Liver (tissue), 3 donors: ENCODE measurements at regions not wholly inside any gene's neighbourhood (a gene's known extent, or its start where the extent isn't known, plus 50 kb on each side); places are given as distances from the start of the nearest gene placed in this dataset.
"Not testable (repeated sequence)": the region's sequence is repeated elsewhere in the genome, so short reads cannot be mapped to it uniquely, and the experiment has no call there.

Source experiments
- EGR1 ChIP-seq, 2 donors: IDR thresholded peaks; 2 replicates each; pipeline ENCODE4 v1.6.1; 2016 to 2018; ENCODE audit warnings: antibody characterized with exemption in 2 of 2, low read depth in 2 of 2
- FOXA2 ChIP-seq: IDR thresholded peaks from 2 replicates; pipeline ENCODE4 v1.6.1; 2016; ENCODE audit warnings: antibody characterized with exemption
- GABPA ChIP-seq, 2 donors: IDR thresholded peaks in 1 of 2; conservative IDR thresholded peaks in 1 of 2; 2 replicates each; pipeline ENCODE4 v1.6.1; 2016; ENCODE audit warnings: antibody characterized with exemption in 2 of 2, mild to moderate bottlenecking in 1 of 2, moderate library complexity in 1 of 2
- JUND ChIP-seq, 2 donors: IDR thresholded peaks; 2 replicates each; pipeline ENCODE4 v1.6.1; 2016; ENCODE audit warnings: antibody characterized with exemption in 2 of 2
- RAD21 ChIP-seq, 2 donors: IDR thresholded peaks; 2 replicates each; pipeline ENCODE4 v1.6.1; 2016; ENCODE audit warnings: antibody characterized with exemption in 2 of 2, mild to moderate bottlenecking in 2 of 2
- REST ChIP-seq: IDR thresholded peaks from 2 replicates; pipeline ENCODE4 v1.6.1; 2016; ENCODE audit warnings: antibody characterized with exemption, mild to moderate bottlenecking
- SP1 ChIP-seq: IDR thresholded peaks from 2 replicates; pipeline ENCODE4 v1.6.1; 2018; ENCODE audit warnings: antibody characterized with exemption, mild to moderate bottlenecking
- TAF1 ChIP-seq: conservative IDR thresholded peaks from 2 replicates; pipeline ENCODE4 v1.6.1; 2016; ENCODE audit warnings: antibody characterized with exemption, mild to moderate bottlenecking
- YY1 ChIP-seq: IDR thresholded peaks from 2 replicates; pipeline ENCODE4 v1.6.1; 2016; ENCODE audit warnings: antibody characterized with exemption, mild to moderate bottlenecking
- TF ChIP-seq, protein P1 (sequence below): fragments of 150-350 bp; IDR thresholded peaks from 2 replicates; pipeline ENCODE4 v1.5.1; 2017; ENCODE audit warnings: improper control_type of control experiment, low read depth, low read length; ENCODE audit not compliant: missing input control
- TF ChIP-seq, protein P2 (sequence below): IDR thresholded peaks from 2 replicates; pipeline ENCODE4 v1.6.1; 2016; ENCODE audit warnings: antibody characterized with exemption
- TF ChIP-seq, protein P3 (sequence below): IDR thresholded peaks from 2 replicates; pipeline ENCODE4 v1.6.1; 2016; ENCODE audit warnings: antibody characterized with exemption
- donor health status: healthy.
- donor health status: healthy.

DNA sequence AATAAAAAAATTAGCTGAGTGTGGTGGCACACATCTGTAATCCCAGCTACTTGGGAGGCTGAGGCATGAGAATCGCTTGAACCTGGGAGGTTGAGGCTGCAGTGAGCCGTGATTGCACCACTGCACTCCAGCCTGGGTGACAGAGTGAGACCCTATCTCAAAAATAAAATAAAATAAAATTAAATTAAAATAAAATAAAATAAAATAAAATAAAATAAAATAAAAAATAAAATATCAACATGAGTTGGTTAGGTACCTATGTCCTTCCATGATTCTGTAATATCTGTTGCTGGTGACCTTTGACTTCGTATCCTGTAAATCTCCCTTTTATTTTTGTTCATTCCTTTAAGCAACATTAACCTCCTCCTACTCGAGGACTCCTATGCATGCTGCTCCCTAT is 59.6 kb downstream of the TANC2 start:
- TF ChIP-seq YY1; RAD21 (IDR thresholded peaks at IDR 0.05); REST; TAF1; EGR1 (IDR thresholded peaks at IDR 0.05; ENCODE audit: low read depth in 2 of 2); SP1; GABPA (IDR thresholded peaks at IDR 0.05 in 1 of 2, conservative IDR thresholded peaks at IDR 0.05 in 1 of 2); FOXA2; JUND (IDR thresholded peaks at IDR 0.05): not testable (repeated sequence)
- TF ChIP-seq, protein P1, sequence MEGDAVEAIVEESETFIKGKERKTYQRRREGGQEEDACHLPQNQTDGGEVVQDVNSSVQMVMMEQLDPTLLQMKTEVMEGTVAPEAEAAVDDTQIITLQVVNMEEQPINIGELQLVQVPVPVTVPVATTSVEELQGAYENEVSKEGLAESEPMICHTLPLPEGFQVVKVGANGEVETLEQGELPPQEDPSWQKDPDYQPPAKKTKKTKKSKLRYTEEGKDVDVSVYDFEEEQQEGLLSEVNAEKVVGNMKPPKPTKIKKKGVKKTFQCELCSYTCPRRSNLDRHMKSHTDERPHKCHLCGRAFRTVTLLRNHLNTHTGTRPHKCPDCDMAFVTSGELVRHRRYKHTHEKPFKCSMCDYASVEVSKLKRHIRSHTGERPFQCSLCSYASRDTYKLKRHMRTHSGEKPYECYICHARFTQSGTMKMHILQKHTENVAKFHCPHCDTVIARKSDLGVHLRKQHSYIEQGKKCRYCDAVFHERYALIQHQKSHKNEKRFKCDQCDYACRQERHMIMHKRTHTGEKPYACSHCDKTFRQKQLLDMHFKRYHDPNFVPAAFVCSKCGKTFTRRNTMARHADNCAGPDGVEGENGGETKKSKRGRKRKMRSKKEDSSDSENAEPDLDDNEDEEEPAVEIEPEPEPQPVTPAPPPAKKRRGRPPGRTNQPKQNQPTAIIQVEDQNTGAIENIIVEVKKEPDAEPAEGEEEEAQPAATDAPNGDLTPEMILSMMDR, result not testable (repeated sequence)
- TF ChIP-seq, protein P2, sequence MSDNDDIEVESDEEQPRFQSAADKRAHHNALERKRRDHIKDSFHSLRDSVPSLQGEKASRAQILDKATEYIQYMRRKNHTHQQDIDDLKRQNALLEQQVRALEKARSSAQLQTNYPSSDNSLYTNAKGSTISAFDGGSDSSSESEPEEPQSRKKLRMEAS, result not testable (repeated sequence)
- TF ChIP-seq, protein P3, sequence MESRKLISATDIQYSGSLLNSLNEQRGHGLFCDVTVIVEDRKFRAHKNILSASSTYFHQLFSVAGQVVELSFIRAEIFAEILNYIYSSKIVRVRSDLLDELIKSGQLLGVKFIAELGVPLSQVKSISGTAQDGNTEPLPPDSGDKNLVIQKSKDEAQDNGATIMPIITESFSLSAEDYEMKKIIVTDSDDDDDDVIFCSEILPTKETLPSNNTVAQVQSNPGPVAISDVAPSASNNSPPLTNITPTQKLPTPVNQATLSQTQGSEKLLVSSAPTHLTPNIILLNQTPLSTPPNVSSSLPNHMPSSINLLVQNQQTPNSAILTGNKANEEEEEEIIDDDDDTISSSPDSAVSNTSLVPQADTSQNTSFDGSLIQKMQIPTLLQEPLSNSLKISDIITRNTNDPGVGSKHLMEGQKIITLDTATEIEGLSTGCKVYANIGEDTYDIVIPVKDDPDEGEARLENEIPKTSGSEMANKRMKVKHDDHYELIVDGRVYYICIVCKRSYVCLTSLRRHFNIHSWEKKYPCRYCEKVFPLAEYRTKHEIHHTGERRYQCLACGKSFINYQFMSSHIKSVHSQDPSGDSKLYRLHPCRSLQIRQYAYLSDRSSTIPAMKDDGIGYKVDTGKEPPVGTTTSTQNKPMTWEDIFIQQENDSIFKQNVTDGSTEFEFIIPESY, result not testable (repeated sequence)
